Sciatic nerve (tissue), 2 donors: ENCODE measurements at regions not wholly inside any gene's neighbourhood (a gene's known extent, or its start where the extent isn't known, plus 50 kb on each side); places are given as distances from the start of the nearest gene placed in this dataset.

Source experiments
- ATAC-seq: fragments of 200-7000 bp; cut with Tn5 transposase; one replicate; pipeline ENCODE4 v1.9.1; 2020; ENCODE audit warnings: mild to moderate bottlenecking, moderate library complexity
- DNase-seq: peaks from one replicate; pipeline ENCODE4 v3.0.0-alpha.2; 2020; ENCODE audit warnings: low spot score
- intact Hi-C: fragments of 100-400 bp; cut with DNase I; formaldehyde crosslinking; loops from one replicate; pipeline ENCODE4 v1.14.2; 2022
- donor health status: DM: no; HTN: no; CAD: no.
- donor health status: DM: no; HTN: no; CAD: no.

DNA sequence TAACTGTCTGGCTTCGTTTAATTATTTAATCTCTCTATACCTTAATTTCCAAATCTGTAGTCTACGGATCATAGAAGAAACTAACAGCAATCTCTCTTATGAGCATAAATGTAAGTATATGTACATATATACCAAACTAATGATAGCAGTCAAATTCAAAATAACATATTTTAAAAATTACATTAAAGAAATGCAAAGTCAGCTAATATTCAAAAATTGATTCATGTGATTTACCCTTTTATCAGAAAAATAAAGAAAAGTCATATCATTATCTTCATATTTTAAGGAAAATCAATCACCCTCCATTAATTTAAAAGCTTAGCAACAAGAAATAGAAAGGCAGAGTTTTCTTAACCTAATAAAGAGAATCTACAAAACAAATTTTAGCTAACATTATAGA lies 575.9 kb downstream of the IRS1 start:
- intact Hi-C loops = loop anchor here (10.0 kb wide), 1 partner anchor 571 kb away; the partner anchor contains the start of gene IRS1
- DNase-seq (no peak), ATAC-seq (no peak)

- intact Hi-C loops = loop anchor here (10.0 kb wide), 1 partner anchor 574 kb away; the partner anchor contains the start of gene IRS1
- no peak for ATAC-seq
- DNase-seq = no peak
Observed at GRCh38 chr2:226220511-226220910, 579.1 kb downstream of the IRS1 start.

DNA sequence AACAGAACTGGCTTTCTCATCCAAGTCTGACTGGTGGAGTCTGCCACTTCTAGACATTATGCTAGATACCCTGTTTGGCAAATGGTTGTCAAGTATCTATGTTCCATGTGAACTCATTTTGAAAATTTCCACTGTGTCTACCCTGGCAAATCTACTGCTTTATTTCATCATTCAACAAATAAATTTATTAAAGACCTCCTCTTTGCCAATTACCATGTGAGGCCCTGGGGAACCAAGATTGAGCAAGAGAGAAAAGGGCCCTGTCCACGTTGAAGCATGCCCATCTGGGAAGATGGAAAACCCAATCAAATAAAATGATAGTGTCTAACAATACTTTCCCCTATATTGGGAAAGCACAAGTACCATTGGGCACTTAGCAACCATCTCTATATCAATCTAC lies 582.4 kb downstream of the IRS1 start:
- DNase-seq = no peak
- peak; percentile 75 for ATAC-seq
- intact Hi-C loops = no loop called here

- no peak for DNase-seq
- intact Hi-C loops = no loop called here
- peak; percentile 32 for ATAC-seq
Observed at GRCh38 chr2:226216575-226216974, 583.0 kb downstream of the IRS1 start.

- intact Hi-C loops = no loop called here
- peak; percentile 76 for ATAC-seq
Observed at GRCh38 chr2:226215902-226216503, 583.6 kb downstream of the IRS1 start.

GRCh38 chr2:226213717-226214116 lies 585.9 kb downstream of the IRS1 start:
- intact Hi-C loops = no loop called here
- DNase-seq (no peak), ATAC-seq (no peak)

More at GRCh38 chr2:226215902-226216503, 583.6 kb downstream of the IRS1 start:
- DNase-seq = peak; percentile 58

- intact Hi-C loops = no loop called here
- ATAC-seq = no peak
- no peak for DNase-seq
Observed at GRCh38 chr2:226211439-226211838, 588.2 kb downstream of the IRS1 start.

GRCh38 chr2:226208726-226209125 lies 590.9 kb downstream of the IRS1 start:
- DNase-seq (no peak), ATAC-seq (no peak)
- intact Hi-C loops = no loop called here

DNA sequence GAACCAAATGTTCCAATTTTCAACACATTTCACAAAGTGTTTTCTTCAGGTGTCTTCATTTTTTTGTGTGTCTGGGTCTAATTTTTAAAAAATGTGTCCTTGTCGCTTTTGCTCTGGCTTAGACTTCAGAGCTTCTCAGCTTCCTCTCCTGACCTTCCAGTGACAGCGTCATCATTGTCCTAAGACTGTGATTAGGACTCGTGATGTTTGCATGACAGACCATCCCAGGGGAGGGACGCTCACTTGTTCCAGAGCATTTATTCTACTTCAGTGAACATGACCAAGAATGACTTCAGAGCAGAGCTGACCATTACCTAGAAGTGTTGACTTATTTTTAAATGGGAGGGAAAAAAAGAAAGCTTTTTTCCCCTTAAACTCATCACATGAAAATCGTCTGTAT lies 591.9 kb downstream of the IRS1 start:
- ATAC-seq (no peak), DNase-seq (no peak)
- intact Hi-C loops = no loop called here

- DNase-seq = no peak
- no peak for ATAC-seq
- intact Hi-C loops = no loop called here
Observed at GRCh38 chr2:226199555-226199954, 600.1 kb downstream of the IRS1 start.

- DNase-seq (no peak), ATAC-seq (no peak)
- intact Hi-C loops = no loop called here
Observed at GRCh38 chr2:226198956-226199355, 600.7 kb downstream of the IRS1 start.

DNA sequence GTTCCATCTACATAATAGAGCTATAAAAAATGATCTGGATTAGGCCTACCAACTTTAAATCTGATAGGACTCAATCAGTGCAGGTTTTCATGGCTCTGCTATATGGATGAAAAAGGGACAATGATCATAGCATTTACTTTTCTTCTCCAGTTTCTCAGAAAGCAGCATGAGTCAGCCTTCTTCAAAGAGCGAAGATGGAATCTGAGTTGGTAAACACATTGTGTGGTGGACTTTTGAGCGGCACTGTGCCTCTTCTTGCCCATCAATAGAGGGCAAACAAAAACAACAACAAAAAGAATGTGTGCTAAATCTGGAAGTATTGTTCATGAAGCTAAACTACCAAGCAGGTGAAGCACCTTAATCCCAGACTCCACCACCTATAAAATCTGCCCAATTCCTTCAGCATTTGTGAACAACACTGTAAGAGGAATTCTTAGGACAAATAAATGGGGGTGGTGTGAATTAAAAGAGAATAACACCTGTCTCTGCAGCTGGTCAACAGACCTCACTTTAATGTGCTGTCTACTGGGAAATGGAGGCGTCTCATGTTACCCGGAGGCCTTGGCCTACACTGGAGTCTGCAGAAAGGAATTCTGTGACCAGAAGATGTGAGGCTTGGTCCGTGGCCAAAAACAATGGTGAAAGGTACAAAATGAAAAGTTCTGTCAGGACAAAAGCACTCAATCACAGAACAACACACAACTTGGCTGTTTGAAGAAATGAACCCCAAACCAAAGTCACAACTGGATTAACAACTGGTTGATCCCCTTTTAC lies 609.0 kb downstream of the IRS1 start:
- DNase-seq (no peak), ATAC-seq (no peak)
- intact Hi-C loops = no loop called here

- DNase-seq = no peak
- intact Hi-C loops = no loop called here
- ATAC-seq = no peak
Observed at GRCh38 chr2:226189061-226189460, 610.6 kb downstream of the IRS1 start.

DNA sequence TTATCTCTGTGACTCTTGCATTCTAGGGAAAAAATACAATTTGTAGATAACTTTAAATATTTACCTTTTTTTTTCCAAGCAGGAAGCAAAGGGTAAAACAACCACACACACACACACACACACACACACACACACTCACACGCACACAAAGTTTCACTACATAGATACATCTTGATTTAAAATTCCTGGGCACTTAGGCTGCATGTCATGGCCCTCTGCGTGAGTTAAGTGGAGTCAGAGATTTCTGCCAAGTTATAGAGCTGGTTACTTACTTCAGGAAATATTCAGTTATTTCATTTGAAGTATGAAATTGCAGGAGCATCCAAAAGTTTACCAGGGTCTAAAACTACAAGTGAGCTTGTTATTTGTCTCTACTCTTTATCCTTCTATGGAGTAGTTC lies 612.0 kb downstream of the IRS1 start:
- intact Hi-C loops = no loop called here
- DNase-seq = no peak
- ATAC-seq = no peak

DNA sequence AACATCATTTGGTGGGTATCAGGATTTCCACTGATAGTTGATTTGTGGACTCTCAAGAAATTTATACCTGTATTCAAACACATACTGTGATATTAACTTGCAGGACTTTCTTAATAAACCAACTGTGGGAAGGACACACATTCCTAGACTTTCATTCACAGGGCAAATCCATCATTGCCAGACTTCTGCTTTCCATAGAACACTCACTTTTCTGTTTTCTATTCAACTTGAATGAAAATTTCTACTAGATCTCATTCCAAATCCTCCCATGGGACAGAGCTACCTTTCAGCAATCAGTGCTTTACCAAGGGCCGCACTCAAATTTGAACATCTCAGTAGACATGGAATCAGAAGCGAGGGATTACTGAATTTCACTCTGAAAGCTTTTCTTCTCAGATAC lies 612.5 kb downstream of the IRS1 start:
- intact Hi-C loops = no loop called here
- DNase-seq = no peak

GRCh38 chr2:226185616-226186211 lies 613.9 kb downstream of the IRS1 start:
- no peak for DNase-seq
- intact Hi-C loops = no loop called here
- peak; percentile 30 for ATAC-seq

More for the DNA sequence above, 612.5 kb downstream of the IRS1 start:
- ATAC-seq = no peak

- ATAC-seq (peak; percentile 22), DNase-seq (no peak)
- intact Hi-C loops = no loop called here
Observed at GRCh38 chr2:226184940-226185615, 614.5 kb downstream of the IRS1 start.

DNA sequence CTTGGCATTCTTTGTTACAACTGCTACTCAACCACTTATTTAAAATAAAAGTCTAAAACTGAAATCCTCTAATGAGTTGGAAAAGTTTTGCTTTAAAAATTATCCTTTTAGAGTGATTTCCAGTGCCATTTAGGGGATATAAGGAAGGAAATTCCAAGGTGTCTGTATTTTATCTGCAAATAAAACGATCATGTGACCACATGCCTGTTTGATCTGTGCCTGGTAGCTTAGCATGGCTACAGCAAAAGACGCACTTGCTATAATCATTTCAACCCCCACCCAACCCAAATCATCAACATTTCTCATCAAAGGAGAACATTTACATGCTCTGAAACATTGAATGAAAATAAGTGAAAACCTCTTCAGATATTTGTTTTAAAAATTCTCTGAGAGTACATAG lies 615.1 kb downstream of the IRS1 start:
- intact Hi-C loops = no loop called here
- ATAC-seq = no peak

GRCh38 chr2:226183550-226183949 lies 616.1 kb downstream of the IRS1 start:
- DNase-seq (no peak), ATAC-seq (no peak)
- intact Hi-C loops = no loop called here

More for the DNA sequence above, 615.1 kb downstream of the IRS1 start:
- DNase-seq = no peak

GRCh38 chr2:226183033-226183432 lies 616.6 kb downstream of the IRS1 start:
- ATAC-seq = no peak
- intact Hi-C loops = no loop called here

More at GRCh38 chr2:226183033-226183432, 616.6 kb downstream of the IRS1 start:
- no peak for DNase-seq
